ENCODE measurements at regions not wholly inside any gene's neighbourhood (a gene's known extent, or its start where the extent isn't known, plus 50 kb on each side); places are given as distances from the start of the nearest gene placed in this dataset.

DNA sequence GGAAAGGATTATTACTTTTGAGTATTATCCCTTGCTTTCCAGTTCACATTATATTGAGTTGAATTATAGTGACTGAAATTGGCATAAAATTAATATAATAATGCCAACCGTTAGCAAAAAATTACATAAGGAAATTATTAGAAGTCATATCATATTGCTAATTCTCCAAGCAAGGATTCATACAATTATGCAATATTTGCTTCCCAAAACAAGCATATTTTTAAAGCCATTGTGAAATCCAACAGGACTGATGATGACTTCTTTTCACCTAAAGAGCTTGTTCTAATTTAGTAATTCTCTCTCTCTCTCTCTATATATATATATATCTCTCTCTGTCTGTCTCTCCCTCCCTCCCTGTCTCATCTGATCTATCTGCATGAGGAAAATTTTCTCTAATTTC is 283.5 kb downstream of the DSEL start:
- H3K36me3 ChIP-seq (ENCODE audit: control insufficient read depth in 4 of 4, insufficient read depth in 3 of 4, low read depth in 1 of 4, low read length in 3 of 4): no peaks in the 10 kb centered on the region
- no peak for DNase-seq (ENCODE audit: low spot score)
- no peak overlapping the region for H3K4me3 ChIP-seq (ENCODE audit: low read depth in 1 of 3, low read length in 3 of 3)
- 78% methylated on average over 1 of the region's 1 CpG for WGBS
- TF ChIP-seq, protein P1, sequence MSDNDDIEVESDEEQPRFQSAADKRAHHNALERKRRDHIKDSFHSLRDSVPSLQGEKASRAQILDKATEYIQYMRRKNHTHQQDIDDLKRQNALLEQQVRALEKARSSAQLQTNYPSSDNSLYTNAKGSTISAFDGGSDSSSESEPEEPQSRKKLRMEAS (IDR thresholded peaks at IDR 0.05): no peak
- TF ChIP-seq RAD21 (IDR thresholded peaks at IDR 0.05): no peak
- no peak for TF ChIP-seq FOXA2 (IDR thresholded peaks at IDR 0.05)
- TF ChIP-seq, protein P2, sequence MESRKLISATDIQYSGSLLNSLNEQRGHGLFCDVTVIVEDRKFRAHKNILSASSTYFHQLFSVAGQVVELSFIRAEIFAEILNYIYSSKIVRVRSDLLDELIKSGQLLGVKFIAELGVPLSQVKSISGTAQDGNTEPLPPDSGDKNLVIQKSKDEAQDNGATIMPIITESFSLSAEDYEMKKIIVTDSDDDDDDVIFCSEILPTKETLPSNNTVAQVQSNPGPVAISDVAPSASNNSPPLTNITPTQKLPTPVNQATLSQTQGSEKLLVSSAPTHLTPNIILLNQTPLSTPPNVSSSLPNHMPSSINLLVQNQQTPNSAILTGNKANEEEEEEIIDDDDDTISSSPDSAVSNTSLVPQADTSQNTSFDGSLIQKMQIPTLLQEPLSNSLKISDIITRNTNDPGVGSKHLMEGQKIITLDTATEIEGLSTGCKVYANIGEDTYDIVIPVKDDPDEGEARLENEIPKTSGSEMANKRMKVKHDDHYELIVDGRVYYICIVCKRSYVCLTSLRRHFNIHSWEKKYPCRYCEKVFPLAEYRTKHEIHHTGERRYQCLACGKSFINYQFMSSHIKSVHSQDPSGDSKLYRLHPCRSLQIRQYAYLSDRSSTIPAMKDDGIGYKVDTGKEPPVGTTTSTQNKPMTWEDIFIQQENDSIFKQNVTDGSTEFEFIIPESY (IDR thresholded peaks at IDR 0.05): no peak
- TF ChIP-seq HNF4A (conservative IDR thresholded peaks at IDR 0.05): no peak
- TF ChIP-seq JUND (IDR thresholded peaks at IDR 0.05): no peak
- TF ChIP-seq, protein P3, sequence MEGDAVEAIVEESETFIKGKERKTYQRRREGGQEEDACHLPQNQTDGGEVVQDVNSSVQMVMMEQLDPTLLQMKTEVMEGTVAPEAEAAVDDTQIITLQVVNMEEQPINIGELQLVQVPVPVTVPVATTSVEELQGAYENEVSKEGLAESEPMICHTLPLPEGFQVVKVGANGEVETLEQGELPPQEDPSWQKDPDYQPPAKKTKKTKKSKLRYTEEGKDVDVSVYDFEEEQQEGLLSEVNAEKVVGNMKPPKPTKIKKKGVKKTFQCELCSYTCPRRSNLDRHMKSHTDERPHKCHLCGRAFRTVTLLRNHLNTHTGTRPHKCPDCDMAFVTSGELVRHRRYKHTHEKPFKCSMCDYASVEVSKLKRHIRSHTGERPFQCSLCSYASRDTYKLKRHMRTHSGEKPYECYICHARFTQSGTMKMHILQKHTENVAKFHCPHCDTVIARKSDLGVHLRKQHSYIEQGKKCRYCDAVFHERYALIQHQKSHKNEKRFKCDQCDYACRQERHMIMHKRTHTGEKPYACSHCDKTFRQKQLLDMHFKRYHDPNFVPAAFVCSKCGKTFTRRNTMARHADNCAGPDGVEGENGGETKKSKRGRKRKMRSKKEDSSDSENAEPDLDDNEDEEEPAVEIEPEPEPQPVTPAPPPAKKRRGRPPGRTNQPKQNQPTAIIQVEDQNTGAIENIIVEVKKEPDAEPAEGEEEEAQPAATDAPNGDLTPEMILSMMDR (IDR thresholded peaks at IDR 0.05; ENCODE audit: low read depth, low read length, missing input control): no peak
- no peak for TF ChIP-seq SP1 (IDR thresholded peaks at IDR 0.05)
- no peak for TF ChIP-seq TAF1 (conservative IDR thresholded peaks at IDR 0.05)
- no peak for TF ChIP-seq FOXA1 (IDR thresholded peaks at IDR 0.05)
- no peak for TF ChIP-seq NR2F2 (IDR thresholded peaks at IDR 0.05)
- TF ChIP-seq EGR1 (IDR thresholded peaks at IDR 0.05; ENCODE audit: low read depth in 2 of 2): no peak
- TF ChIP-seq, protein P4, sequence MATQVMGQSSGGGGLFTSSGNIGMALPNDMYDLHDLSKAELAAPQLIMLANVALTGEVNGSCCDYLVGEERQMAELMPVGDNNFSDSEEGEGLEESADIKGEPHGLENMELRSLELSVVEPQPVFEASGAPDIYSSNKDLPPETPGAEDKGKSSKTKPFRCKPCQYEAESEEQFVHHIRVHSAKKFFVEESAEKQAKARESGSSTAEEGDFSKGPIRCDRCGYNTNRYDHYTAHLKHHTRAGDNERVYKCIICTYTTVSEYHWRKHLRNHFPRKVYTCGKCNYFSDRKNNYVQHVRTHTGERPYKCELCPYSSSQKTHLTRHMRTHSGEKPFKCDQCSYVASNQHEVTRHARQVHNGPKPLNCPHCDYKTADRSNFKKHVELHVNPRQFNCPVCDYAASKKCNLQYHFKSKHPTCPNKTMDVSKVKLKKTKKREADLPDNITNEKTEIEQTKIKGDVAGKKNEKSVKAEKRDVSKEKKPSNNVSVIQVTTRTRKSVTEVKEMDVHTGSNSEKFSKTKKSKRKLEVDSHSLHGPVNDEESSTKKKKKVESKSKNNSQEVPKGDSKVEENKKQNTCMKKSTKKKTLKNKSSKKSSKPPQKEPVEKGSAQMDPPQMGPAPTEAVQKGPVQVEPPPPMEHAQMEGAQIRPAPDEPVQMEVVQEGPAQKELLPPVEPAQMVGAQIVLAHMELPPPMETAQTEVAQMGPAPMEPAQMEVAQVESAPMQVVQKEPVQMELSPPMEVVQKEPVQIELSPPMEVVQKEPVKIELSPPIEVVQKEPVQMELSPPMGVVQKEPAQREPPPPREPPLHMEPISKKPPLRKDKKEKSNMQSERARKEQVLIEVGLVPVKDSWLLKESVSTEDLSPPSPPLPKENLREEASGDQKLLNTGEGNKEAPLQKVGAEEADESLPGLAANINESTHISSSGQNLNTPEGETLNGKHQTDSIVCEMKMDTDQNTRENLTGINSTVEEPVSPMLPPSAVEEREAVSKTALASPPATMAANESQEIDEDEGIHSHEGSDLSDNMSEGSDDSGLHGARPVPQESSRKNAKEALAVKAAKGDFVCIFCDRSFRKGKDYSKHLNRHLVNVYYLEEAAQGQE (IDR thresholded peaks at IDR 0.05): no peak
- TF ChIP-seq HNF4G (IDR thresholded peaks at IDR 0.05): no peak
- TF ChIP-seq YY1 (IDR thresholded peaks at IDR 0.05): no peak
- H3K27ac ChIP-seq (ENCODE audit: low read depth in 1 of 2, low read length in 2 of 2): no peak overlapping the region
- no peak overlapping the region for H3K9ac ChIP-seq (ENCODE audit: low read depth in 1 of 2, low read length in 2 of 2)
- H3K4me1 ChIP-seq (ENCODE audit: control insufficient read depth in 4 of 4, insufficient read depth in 4 of 4, low read length in 3 of 4): no peaks in the 10 kb centered on the region
- H3K27me3 ChIP-seq (ENCODE audit: control insufficient read depth in 4 of 4, insufficient read depth in 4 of 4, low read length in 3 of 4): peaks cover 0 to 3% (median 0%) of the 10 kb centered on the region in 4 donors
- no peaks in the 10 kb centered on the region for H3K9me3 ChIP-seq (ENCODE audit: control insufficient read depth in 4 of 4, low read length in 3 of 4)

DNA sequence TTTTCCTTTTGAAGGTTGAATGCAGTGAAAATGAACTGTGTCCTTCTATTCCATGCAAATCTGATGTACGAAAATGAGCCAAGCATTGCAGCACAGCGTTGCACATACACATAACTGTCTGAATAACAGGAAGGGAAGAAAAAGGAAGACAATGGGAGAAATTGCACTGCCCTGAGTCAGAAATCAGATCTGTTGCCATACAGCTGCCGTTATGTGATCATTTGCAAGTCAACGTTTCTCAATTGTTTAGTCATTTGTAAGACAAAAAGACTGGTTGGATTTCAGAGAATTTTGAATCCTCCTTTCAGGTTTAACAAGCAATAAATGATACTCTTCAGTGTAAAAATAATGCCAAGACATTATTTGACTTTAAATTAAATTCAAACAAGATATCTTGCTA is 284.1 kb downstream of the DSEL start:
- H3K9ac ChIP-seq (ENCODE audit: low read depth in 1 of 2, low read length in 2 of 2): no peak overlapping the region

More for the DNA sequence above, 284.1 kb downstream of the DSEL start:
- H3K36me3 ChIP-seq (ENCODE audit: control insufficient read depth in 4 of 4, insufficient read depth in 3 of 4, low read depth in 1 of 4, low read length in 3 of 4): no peaks in the 10 kb centered on the region
- H3K9me3 ChIP-seq (ENCODE audit: control insufficient read depth in 4 of 4, low read length in 3 of 4): no peaks in the 10 kb centered on the region
- WGBS: 58% methylated on average over 4 of the region's 4 CpGs
- no peak overlapping the region for H3K4me3 ChIP-seq (ENCODE audit: low read depth in 1 of 3, low read length in 3 of 3)
- no peak for DNase-seq (ENCODE audit: low spot score)
- TF ChIP-seq RAD21 (IDR thresholded peaks at IDR 0.05) (no peak), GABPA (IDR thresholded peaks at IDR 0.05 in 1 of 2, conservative IDR thresholded peaks at IDR 0.05 in 1 of 2) (no peak), EGR1 (IDR thresholded peaks at IDR 0.05; ENCODE audit: low read depth in 2 of 2) (no peak), NR2F2 (IDR thresholded peaks at IDR 0.05) (no peak), FOXA1 (IDR thresholded peaks at IDR 0.05) (no peak), YY1 (IDR thresholded peaks at IDR 0.05) (no peak), RXRA (IDR thresholded peaks at IDR 0.05) (no peak), TAF1 (conservative IDR thresholded peaks at IDR 0.05) (no peak)
- TF ChIP-seq, protein P3 (IDR thresholded peaks at IDR 0.05; ENCODE audit: low read depth, low read length, missing input control): no peak
- H3K27me3 ChIP-seq (ENCODE audit: control insufficient read depth in 4 of 4, insufficient read depth in 4 of 4, low read length in 3 of 4): peaks cover 0 to 3% (median 0%) of the 10 kb centered on the region in 4 donors
- H3K27ac ChIP-seq (ENCODE audit: low read depth in 1 of 2, low read length in 2 of 2): no peak overlapping the region
- no peaks in the 10 kb centered on the region for H3K4me1 ChIP-seq (ENCODE audit: control insufficient read depth in 4 of 4, insufficient read depth in 4 of 4, low read length in 3 of 4)

Data from liver (tissue), 8 donors.